ENCODE measurements at regions not wholly inside any gene's neighbourhood (a gene's known extent, or its start where the extent isn't known, plus 50 kb on each side); places are given as distances from the start of the nearest gene placed in this dataset.

GRCh38 chr7:114317450-114318098 is 97.0 kb upstream of the FOXP2 start:
- TF ChIP-seq CTCF (conservative IDR thresholded peaks at IDR 0.05; ENCODE audit: low read depth, low read length) (no peak), EZH2phosphoT487 (IDR thresholded peaks at IDR 0.05; ENCODE audit: borderline replicate concordance, low read length) (no peak), EZH2 (IDR thresholded peaks at IDR 0.05; ENCODE audit: low read length, unreplicated experiment) (no peak)
